GM04503 (cell line): ENCODE measurements at regions not wholly inside any gene's neighbourhood (a gene's known extent, or its start where the extent isn't known, plus 50 kb on each side); places are given as distances from the start of the nearest gene placed in this dataset.

Source experiments
- DNase-seq: peaks from one replicate; pipeline ENCODE4 v3.0.0-alpha.2; 2012; ENCODE audit warnings: low read depth

DNA sequence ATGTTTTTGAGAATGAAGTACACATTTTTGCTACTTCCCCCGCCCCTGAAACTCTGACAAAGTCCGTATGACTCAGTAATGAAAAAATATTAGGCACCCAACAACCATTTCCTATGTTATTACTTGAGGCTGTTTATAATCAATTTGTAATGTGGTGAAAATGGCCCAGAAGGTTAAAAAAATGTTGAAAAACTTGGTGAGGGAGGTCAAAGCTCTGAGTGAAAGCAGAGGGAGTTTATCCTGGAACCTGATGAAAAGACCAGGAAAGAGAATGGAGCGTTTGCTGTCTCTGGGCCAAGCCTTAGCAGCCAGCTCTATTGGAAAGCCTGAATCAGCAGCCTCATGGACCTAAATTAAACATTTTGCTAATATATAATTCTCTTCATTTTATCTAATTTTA is 367.7 kb upstream of the NEGR1 start:
- DNase-seq = peak; percentile 19

- DNase-seq = no peak
These were observed 367.0 kb upstream of the NEGR1 start for GRCh38 chr1:72649211-72649888.

DNA sequence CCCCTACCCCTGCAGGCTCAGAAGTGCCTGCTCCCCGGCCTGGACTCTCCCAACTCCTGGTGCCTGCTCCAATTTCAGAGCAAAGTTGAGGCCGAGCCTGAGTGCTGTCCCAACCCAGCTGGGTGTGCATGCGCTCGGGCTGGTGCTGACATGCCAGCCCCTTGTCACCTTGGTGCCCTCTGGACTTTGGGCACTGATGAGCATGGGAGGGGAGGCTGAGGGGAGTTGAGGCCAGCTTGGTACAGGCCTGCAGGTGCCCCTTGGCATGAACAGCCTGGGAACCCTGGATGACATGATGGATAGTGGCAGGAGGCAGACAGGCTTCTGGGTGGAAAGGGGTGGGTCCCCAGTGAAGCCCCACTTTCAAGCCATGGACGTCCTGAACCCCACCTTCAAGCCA is 366.1 kb upstream of the NEGR1 start:
- no peak for DNase-seq

GRCh38 chr1:72643142-72643541 is 360.8 kb upstream of the NEGR1 start:
- no peak for DNase-seq

DNA sequence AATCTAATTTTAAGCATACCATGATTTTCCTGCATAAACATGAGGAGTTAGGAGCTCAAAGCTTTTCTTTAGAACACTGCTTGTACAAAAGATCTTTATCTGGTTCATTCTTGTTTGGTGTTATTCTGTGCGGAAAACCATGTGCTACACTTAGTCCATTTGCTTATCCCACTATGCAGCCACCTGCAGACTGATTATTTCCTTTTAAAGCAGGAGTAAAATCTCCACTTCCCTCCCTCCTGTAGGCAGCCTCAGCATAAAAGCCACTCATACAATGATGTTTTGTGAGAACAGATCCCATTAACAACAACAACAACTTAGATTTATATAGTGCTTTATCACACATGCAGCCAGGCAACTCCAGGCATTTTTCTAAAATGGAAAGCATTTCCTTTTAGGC is 355.3 kb upstream of the NEGR1 start:
- DNase-seq = no peak

- DNase-seq = no peak
These were observed 354.3 kb upstream of the NEGR1 start for GRCh38 chr1:72636631-72637030.

- peak; percentile 27 for DNase-seq
These were observed 353.4 kb upstream of the NEGR1 start for GRCh38 chr1:72635719-72636118.

DNA sequence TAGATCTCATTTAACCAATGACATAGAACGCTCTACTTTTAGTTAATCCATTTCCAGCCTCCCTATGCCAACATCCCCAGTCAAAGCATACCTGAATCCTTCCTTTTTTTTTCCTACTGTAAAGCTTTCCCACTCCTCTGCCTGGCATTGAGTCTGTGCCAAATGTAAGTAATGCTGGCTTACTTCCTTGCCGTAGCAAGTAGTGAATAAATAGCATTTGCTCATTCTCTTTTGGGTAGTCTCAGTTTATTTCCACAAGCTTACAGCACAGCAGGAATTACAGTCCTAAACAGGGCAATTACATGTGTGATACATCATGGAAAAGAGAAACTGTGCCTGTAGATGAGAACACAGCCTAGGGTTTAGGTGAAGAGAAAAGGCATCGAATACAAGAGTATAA is 352.6 kb upstream of the NEGR1 start:
- no peak for DNase-seq

DNA sequence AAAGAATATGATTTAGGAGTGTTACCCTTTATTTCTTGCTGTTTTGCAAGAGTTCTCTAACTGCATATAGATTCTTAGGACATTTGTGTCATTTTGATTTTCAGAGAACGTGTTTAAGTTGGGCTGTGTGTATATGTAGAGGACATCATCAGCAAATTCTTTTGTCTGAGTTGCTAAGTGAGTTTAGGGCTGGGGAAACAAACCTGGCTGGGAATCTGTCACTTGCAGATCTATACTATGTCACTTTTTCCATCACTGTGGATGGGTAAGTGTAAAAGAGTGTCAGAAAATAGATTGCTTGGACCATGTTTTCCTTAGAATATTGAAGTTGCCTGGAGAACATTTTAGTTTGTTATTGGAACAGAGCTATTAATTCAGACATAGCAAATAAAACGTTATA is 349.1 kb upstream of the NEGR1 start:
- no peak for DNase-seq

DNA sequence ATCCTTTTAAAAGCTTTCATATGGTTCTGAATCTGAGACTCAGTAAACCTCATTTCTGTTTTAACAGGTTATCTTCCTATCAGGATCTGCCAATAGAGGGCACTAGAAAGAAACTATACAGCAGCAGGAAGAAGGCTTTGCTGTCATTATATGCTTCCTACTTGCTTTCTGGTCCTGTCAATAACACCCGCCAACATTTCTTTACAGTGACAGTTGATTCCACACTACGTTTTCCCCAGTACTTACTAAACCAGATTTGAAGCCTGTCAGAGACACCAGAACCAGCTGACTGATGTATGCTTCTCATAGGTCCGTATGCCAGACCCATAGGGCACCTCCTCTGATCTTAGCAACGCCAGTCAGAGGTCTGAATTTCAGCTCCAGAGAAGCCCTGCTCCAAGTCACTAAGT is 341.0 kb upstream of the NEGR1 start:
- DNase-seq = peak; percentile 20

DNA sequence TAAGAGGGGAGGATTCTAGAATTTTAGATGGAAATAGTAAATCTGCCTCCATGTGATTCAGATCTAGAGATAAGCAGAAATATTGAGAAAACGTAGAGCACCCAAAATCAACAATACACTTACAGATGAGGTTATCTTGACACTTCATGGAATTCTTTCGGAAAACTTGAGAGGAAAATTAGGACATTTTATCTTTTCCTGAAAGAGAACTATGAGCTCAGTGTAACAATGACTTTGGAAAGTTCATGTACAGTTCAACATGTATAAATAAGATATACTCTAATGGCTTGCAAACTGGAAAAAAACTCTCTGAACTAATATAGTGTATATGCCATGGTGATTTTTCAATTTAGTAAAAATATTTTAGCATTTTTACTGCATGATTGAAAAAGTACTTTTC is 338.1 kb upstream of the NEGR1 start:
- no peak for DNase-seq

GRCh38 chr1:72606216-72606810 is 324.0 kb upstream of the NEGR1 start:
- DNase-seq = no peak

DNA sequence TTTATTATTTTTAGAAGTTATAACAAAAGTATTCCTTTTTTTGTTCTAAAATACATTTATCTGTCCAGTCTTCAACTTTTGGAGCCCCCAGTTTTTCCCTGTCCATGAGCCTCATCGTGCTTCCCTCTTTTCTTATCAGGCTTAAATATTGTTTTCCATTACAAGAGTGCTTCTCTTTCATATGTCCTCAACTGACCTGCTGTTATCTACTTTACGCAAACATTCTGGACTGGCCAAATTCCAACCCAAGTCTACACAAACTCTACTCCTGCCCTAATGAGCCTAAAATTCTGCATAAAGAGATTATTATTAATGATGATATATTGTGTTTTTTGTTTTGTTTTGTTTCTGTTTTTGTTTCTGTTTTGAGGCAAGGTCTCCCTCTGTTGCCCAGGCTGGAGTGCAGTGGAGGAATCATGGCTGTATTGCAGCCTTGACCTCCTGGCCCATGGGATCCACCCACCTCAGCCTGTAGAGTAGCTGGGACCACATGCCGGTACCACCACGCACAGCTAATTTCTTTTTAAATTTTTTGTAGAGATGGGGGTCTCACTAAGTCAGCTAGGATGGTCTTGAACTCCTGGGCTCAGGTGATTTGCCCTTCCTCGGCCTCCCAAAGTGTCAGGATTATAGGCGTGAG is 318.8 kb upstream of the NEGR1 start:
- DNase-seq = no peak

GRCh38 chr1:72586023-72586685 is 303.8 kb upstream of the NEGR1 start:
- no peak for DNase-seq

DNA sequence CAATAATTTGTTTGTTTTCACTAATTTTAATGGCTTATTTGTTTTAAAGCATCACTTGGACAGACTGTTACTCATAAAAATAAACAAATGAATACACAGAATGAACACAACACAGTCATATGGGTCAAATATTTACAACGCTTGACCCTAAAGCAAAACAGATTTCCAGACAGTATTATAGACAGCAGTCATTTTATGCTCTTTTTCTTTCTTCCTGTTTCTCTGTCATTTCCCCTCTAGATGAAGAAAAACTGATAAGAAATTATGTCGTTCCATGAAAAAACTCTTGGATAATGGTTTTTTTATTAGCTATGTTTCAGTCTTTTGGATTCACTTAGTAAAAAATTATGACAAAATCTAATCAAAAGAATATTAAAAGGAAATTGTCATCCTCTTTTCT is 297.3 kb upstream of the NEGR1 start:
- DNase-seq = no peak

GRCh38 chr1:72570815-72571214 is 288.5 kb upstream of the NEGR1 start:
- no peak for DNase-seq

DNA sequence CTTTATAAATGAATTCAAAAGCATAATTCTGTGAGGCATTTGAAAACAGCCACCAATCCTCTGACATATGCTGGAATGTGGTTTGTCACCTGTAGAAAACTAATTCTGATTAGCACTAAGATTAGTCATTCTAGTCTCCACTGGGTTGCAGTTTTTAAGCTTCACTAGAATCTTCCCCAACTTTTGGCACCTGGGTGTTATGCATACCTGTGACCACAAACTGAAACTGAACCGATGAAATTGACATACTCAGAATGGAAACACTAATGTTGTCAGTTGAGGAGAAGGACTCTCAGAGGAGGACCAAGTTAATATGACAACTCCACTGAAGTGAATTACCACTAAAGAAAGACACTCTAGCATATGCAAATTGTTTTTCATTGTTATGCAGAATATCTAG is 285.8 kb upstream of the NEGR1 start:
- DNase-seq = no peak

DNA sequence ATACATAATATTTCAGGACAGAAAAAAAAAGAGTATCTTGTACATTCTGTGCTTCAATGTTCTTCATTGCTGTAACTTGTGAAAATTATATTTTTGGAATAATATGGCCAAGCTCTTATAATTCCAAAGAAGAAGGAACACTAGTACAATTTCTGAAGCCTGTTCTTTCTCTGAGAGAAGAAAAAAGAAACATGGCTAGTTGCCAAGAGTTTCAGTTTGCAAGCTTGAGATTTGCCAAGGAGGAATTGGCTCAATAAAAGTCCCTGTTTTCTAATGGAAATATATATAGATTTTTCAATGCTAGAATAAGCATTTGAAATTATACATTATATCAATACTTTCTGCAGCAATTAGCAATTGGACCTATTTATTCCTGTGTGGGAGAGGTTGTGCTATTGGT is 285.2 kb upstream of the NEGR1 start:
- no peak for DNase-seq

GRCh38 chr1:72564749-72565148 is 282.4 kb upstream of the NEGR1 start:
- DNase-seq = no peak

- DNase-seq = peak; percentile 5
These were observed 275.2 kb upstream of the NEGR1 start for GRCh38 chr1:72557446-72558049.

DNA sequence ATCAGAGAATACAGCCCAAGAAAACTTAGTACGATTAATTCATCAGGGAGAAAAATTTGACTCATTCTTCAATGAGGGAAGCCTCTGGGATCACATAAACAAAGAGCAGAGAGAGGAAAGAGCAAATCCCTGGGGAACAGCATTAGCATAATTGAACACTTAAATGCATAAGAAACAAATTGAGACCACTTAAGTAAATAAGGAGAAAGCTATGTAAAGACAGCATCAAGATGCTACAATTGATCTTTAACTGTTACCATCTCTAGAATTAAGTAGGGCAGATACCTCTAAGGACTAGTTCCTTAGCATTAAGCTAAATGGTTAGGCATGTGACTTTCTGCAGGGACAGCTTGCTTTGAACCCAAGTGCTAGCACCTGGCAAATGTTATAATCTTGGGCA is 265.1 kb upstream of the NEGR1 start:
- no peak for DNase-seq

- DNase-seq = no peak
These were observed 258.3 kb upstream of the NEGR1 start for GRCh38 chr1:72540674-72541073.

DNA sequence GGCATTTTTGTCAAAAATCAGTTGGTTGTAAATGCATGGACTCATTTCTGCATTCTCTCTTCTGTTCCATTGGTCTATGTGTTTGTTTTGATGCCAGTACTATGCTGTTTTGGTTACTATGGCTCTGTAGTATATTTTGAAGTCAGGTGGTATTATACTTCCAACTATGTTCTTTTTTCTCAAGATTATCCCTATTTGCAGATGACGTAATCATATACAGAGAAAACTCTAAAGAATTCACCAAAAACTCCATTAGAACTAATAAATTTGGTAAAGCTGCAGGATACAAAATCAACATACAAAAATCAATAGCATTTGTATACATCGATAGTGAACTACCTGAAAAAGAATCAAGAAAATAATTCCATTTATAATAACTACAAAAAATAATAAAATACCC is 253.1 kb upstream of the NEGR1 start:
- DNase-seq = no peak
